ENCODE measurements at regions not wholly inside any gene's neighbourhood (a gene's known extent, or its start where the extent isn't known, plus 50 kb on each side); places are given as distances from the start of the nearest gene placed in this dataset.

DNA sequence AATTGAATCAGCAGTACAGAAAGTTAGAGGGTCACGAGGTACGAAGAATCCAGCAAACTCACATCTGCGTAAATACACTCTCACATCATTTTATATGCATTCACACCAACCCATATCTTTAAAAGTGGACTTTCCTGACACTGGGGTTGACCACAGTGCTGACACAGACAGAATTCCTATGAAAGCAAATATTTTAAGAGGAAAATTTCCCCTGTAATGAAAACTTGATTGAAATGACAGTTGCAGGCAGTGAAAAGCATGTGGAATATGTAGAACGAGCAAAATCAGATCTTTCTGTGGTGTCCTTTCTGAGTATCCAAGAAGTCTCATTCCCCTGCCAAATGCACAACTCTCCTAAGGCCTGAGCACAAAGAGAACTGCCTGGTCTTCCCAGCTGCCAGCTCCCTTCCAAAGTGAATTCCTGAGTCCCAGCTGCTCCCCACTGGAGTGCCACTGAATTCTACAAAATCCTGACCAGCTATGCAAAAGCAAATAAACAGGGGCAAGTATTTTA lies 50.5 kb upstream of the FAM9C start:
- Histone ChIP-seq H3K4me3 (ENCODE audit: insufficient read depth, low read depth, low read length, poor library complexity, severe bottlenecking) (no peak overlapping the region), H3K36me3 (ENCODE audit: control insufficient read depth, insufficient read depth, low read length) (no peaks in the 10 kb centered on the region), H3K27me3 (replicated peaks; ENCODE audit: control insufficient read depth, insufficient read depth, low read length, poor library complexity, severe bottlenecking) (no peaks in the 10 kb centered on the region), H3K4me1 (ENCODE audit: control insufficient read depth, insufficient read depth, low read length, poor library complexity, severe bottlenecking) (peaks cover 41% of the 10 kb centered on the region), H3K9me3 (ENCODE audit: control insufficient read depth, low read length) (no peaks in the 10 kb centered on the region), H3K27ac (ENCODE audit: insufficient read depth, low read length, poor library complexity, severe bottlenecking) (peak overlapping the region; percentile 97)
- DNase-seq, result no peak

DNA sequence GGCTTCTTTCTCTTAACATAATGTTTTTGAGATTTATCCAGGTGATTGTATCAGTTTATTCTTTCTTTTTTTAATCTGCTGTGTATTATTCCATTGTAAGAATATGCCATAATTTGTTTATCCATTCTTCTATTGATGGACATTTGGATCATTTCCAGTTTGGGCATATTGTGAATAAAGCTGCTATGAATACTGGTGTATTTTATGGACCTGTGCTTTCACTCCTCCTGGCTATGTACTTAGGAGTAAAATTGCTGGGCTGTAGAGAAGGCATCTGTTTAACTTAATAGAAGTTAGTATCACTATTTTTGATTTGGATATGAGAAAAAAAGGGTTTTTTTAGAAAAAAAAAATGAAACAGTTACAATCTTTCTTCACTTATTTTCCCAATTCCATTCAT lies 50.0 kb upstream of the FAM9C start:
- peak overlapping the region; percentile 97 for H3K27ac ChIP-seq (ENCODE audit: insufficient read depth, low read length, poor library complexity, severe bottlenecking)
- no peak for DNase-seq
- peaks cover 38% of the 10 kb centered on the region for H3K4me1 ChIP-seq (ENCODE audit: control insufficient read depth, insufficient read depth, low read length, poor library complexity, severe bottlenecking)
- H3K4me3 ChIP-seq (ENCODE audit: insufficient read depth, low read depth, low read length, poor library complexity, severe bottlenecking), result no peak overlapping the region
- no peaks in the 10 kb centered on the region for H3K36me3 ChIP-seq (ENCODE audit: control insufficient read depth, insufficient read depth, low read length)
- H3K9me3 ChIP-seq (ENCODE audit: control insufficient read depth, low read length), result no peaks in the 10 kb centered on the region
- H3K27me3 ChIP-seq (replicated peaks; ENCODE audit: control insufficient read depth, insufficient read depth, low read length, poor library complexity, severe bottlenecking), result no peaks in the 10 kb centered on the region
